Parathyroid adenoma (tissue), 2 donors: ENCODE measurements at regions not wholly inside any gene's neighbourhood (a gene's known extent, or its start where the extent isn't known, plus 50 kb on each side); places are given as distances from the start of the nearest gene placed in this dataset.
"Not testable (repeated sequence)": the region's sequence is repeated elsewhere in the genome, so short reads cannot be mapped to it uniquely, and the experiment has no call there.

ENCODE experiments used
- H2AFZ ChIP-seq: fragments of 300-600 bp; sonication (generic); one replicate; pipeline ENCODE4 v1.7.0; 2017; ENCODE audit warnings: antibody characterized with exemption, mild to moderate bottlenecking
- H3K27ac ChIP-seq: fragments of 300-600 bp; sonication (generic); one replicate; pipeline ENCODE4 v1.7.0; 2017
- H3K27me3 ChIP-seq: fragments of 300-600 bp; sonication (generic); one replicate; pipeline ENCODE4 v1.7.0; 2017; ENCODE audit warnings: low read length; ENCODE audit not compliant: control insufficient read depth, insufficient read depth
- H3K36me3 ChIP-seq: fragments of 300-600 bp; sonication (generic); one replicate; pipeline ENCODE4 v1.7.0; 2017; ENCODE audit warnings: low read length; ENCODE audit not compliant: control insufficient read depth, insufficient read depth
- H3K4me1 ChIP-seq: fragments of 300-600 bp; sonication (generic); one replicate; pipeline ENCODE4 v1.7.0; 2017; ENCODE audit warnings: control low read depth
- H3K4me2 ChIP-seq: fragments of 300-600 bp; sonication (generic); one replicate; pipeline ENCODE4 v1.7.0; 2017; ENCODE audit warnings: low read length
- H3K4me3 ChIP-seq: fragments of 300-600 bp; sonication (generic); one replicate; pipeline ENCODE4 v1.7.0; 2017; ENCODE audit warnings: low read depth, low read length
- H3K79me2 ChIP-seq: fragments of 300-600 bp; sonication (generic); one replicate; pipeline ENCODE4 v1.7.0; 2017; ENCODE audit warnings: control low read depth
- H3K9ac ChIP-seq: fragments of 300-600 bp; sonication (generic); one replicate; pipeline ENCODE4 v1.7.0; 2017; ENCODE audit warnings: mild to moderate bottlenecking
- H3K9me3 ChIP-seq: fragments of 300-600 bp; sonication (generic); one replicate; pipeline ENCODE4 v1.7.0; 2017; ENCODE audit warnings: low read length; ENCODE audit not compliant: control insufficient read depth
- CTCF ChIP-seq: fragments of 300-600 bp; sonication (generic); IDR thresholded peaks from one replicate; pipeline ENCODE4 v1.7.0; 2017; ENCODE audit warnings: antibody characterized with exemption, mild to moderate bottlenecking
- donor health status: primary hyperparathyroidism.

GRCh38 chr10:63683686-63684085 lies 162.5 kb downstream of the REEP3 start:
- Histone ChIP-seq H2AFZ (peak overlapping the region; percentile 35), H3K4me3 (no peak overlapping the region), H3K9ac (no peak overlapping the region), H3K4me2 (no peak overlapping the region), H3K27ac (no peak overlapping the region), H3K9me3 (no peaks in the 10 kb centered on the region), H3K4me1 (no peaks in the 10 kb centered on the region), H3K27me3 (no peaks in the 10 kb centered on the region), H3K36me3 (no peaks in the 10 kb centered on the region), H3K79me2 (no peaks in the 10 kb centered on the region)
- TF ChIP-seq CTCF, result no peak

GRCh38 chr10:63684257-63684936 lies 163.2 kb downstream of the REEP3 start:
- Histone ChIP-seq H3K4me3 (no peak overlapping the region), H3K9ac (no peak overlapping the region), H3K9me3 (no peaks in the 10 kb centered on the region), H3K27me3 (no peaks in the 10 kb centered on the region), H3K79me2 (no peaks in the 10 kb centered on the region), H3K36me3 (no peaks in the 10 kb centered on the region), H3K4me1 (no peaks in the 10 kb centered on the region), H2AFZ (no peak overlapping the region), H3K4me2 (no peak overlapping the region), H3K27ac (no peak overlapping the region)
- no peak for TF ChIP-seq CTCF

- Histone ChIP-seq H3K79me2 (no peaks in the 10 kb centered on the region), H3K9me3 (no peaks in the 10 kb centered on the region), H3K27me3 (no peaks in the 10 kb centered on the region), H3K27ac (no peak overlapping the region), H3K4me2 (no peak overlapping the region), H3K4me3 (no peak overlapping the region), H3K9ac (no peak overlapping the region), H3K36me3 (no peaks in the 10 kb centered on the region), H2AFZ (no peak overlapping the region), H3K4me1 (no peaks in the 10 kb centered on the region)
- TF ChIP-seq CTCF, result no peak
Observed at GRCh38 chr10:63689768-63690167, 168.6 kb downstream of the REEP3 start.

DNA sequence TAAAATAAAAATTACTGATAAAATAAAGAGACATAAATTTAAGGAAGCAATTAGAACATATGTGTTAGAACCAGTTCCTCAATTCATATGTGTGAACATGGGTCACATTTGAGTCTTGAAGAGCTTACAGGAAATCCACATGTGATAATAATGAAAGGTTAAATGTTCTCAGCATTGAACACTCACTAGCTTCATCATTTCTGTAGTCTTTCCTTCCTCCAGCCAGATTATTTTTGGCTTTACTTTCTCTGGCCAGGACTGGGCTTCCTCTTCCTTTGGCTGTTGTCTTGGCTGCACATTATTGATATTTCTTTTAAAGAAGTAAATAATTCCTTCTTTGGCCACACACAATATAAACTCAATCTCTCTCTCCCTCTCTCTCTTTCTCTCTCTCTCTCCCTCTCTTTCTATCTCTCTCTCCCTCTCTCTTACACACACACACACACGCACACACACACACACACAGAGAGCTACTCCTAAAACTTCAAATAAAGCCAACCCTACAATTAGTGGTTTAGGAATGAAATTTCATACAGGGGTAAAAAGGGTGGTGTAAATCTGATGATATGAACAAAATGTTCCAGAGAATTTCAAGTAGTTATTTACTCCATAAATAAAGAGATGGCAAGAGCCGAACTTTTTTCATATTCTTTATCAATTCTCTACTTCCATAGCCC lies 171.2 kb downstream of the REEP3 start:
- no peaks in the 10 kb centered on the region for H3K36me3 ChIP-seq

GRCh38 chr10:63693021-63693420 lies 171.8 kb downstream of the REEP3 start:
- not testable (repeated sequence) for H3K27me3 ChIP-seq, H3K4me3 ChIP-seq, H3K9me3 ChIP-seq, H3K9ac ChIP-seq, H3K4me2 ChIP-seq, H3K79me2 ChIP-seq, H3K4me1 ChIP-seq, H3K27ac ChIP-seq, H2AFZ ChIP-seq, H3K36me3 ChIP-seq

More for the DNA sequence above, 171.2 kb downstream of the REEP3 start:
- Histone ChIP-seq H3K9me3 (no peaks in the 10 kb centered on the region), H3K27me3 (no peaks in the 10 kb centered on the region), H3K27ac (no peak overlapping the region), H3K4me2 (no peak overlapping the region), H3K4me3 (no peak overlapping the region), H3K79me2 (no peaks in the 10 kb centered on the region), H3K9ac (no peak overlapping the region), H3K4me1 (no peaks in the 10 kb centered on the region), H2AFZ (no peak overlapping the region)
- TF ChIP-seq CTCF, result no peak
